Panc1 (cell line): ENCODE measurements at regions not wholly inside any gene's neighbourhood (a gene's known extent, or its start where the extent isn't known, plus 50 kb on each side); places are given as distances from the start of the nearest gene placed in this dataset.

ENCODE experiments used
- ATAC-seq: fragments of 200-7000 bp; cut with Tn5 transposase; 2 replicates; pipeline ENCODE4 v1.9.1; 2020; ENCODE audit warnings: mild to moderate bottlenecking, moderate library complexity
- BruUV-seq: library from RNA; stranded (reverse); fragments of 400-500 nt; replicated peaks from 2 replicates; lab custom pipeline; 2021; lab: Mats Ljungman, UMichigan
- CTCF ChIA-PET: fragments of 300-600 bp; sonication (Branson Sonifier 250); formaldehyde crosslinking; loops from one replicate; lab custom pipeline; 2022; ENCODE audit warnings: antibody characterized with exemption; lab: Charles Lee
- POLR2A ChIA-PET: fragments of 300-600 bp; sonication (Branson Sonifier 250); formaldehyde crosslinking; loops from one replicate; lab custom pipeline; 2022; ENCODE audit warnings: antibody characterized with exemption; lab: Charles Lee
- DNase-seq: peaks from one replicate; pipeline ENCODE4 v3.0.0-alpha.2; 2010; ENCODE audit warnings: low read depth, low spot score
- H3K27ac ChIP-seq: 2 replicates; pipeline ENCODE4 v1.5.1; 2011; ENCODE audit warnings: mild to moderate bottlenecking, low read length, inconsistent platforms
- H3K27me3 ChIP-seq: fragments of 200-500 bp; sonication (Bioruptor generic); 2 replicates; pipeline ENCODE4 v1.6.0; 2014; ENCODE audit warnings: low read length, inconsistent platforms; ENCODE audit not compliant: control insufficient read depth, insufficient read depth
- H3K36me3 ChIP-seq: fragments of 200-500 bp; sonication (Bioruptor generic); 2 replicates; pipeline ENCODE4 v1.5.1; 2014; ENCODE audit warnings: inconsistent platforms, mild to moderate bottlenecking, low read length, moderate library complexity; ENCODE audit not compliant: control insufficient read depth, insufficient read depth
- H3K4me1 ChIP-seq: 2 replicates; pipeline ENCODE4 v1.5.1; 2011; ENCODE audit warnings: inconsistent platforms, mild to moderate bottlenecking, low read length, moderate library complexity; ENCODE audit not compliant: control insufficient read depth, insufficient read depth
- H3K4me3 ChIP-seq, 2 experiments: 2 replicates each; pipeline ENCODE4 v1.5.1; 2011 to 2012; ENCODE audit warnings: low read depth in 2 of 2, low read length in 2 of 2, mild to moderate bottlenecking in 2 of 2, inconsistent platforms in 1 of 2, moderate library complexity in 1 of 2
- H3K9me3 ChIP-seq: fragments of 200-500 bp; sonication (Bioruptor generic); 2 replicates; pipeline ENCODE4 v1.5.1; 2014; ENCODE audit warnings: low read depth, mild to moderate bottlenecking, inconsistent platforms, low read length, moderate library complexity; ENCODE audit not compliant: control insufficient read depth, insufficient read depth
- CTCF ChIP-seq: fragments of 450-650 bp; IDR thresholded peaks from 2 replicates; pipeline ENCODE4 v1.5.1; 2017; ENCODE audit warnings: mild to moderate bottlenecking
- POLR2AphosphoS5 ChIP-seq: IDR thresholded peaks from 2 replicates; pipeline ENCODE4 v1.6.1; 2012; ENCODE audit warnings: mild to moderate bottlenecking, low read depth, low read length, moderate library complexity
- REST ChIP-seq, 2 experiments: IDR thresholded peaks; 2 replicates each; pipeline ENCODE4 v1.6.1; 2011 to 2012; ENCODE audit warnings: low read depth in 2 of 2, control low read depth in 1 of 2, low read length in 1 of 2, mild to moderate bottlenecking in 1 of 2, moderate library complexity in 1 of 2; ENCODE audit not compliant: insufficient read depth in 1 of 2
- SIN3A ChIP-seq: IDR thresholded peaks from 2 replicates; pipeline ENCODE4 v1.6.1; 2012; ENCODE audit warnings: low read depth, mild to moderate bottlenecking, low read length, moderate library complexity, borderline replicate concordance; ENCODE audit not compliant: insufficient read depth
- TCF7L2 ChIP-seq: IDR thresholded peaks from 2 replicates; pipeline ENCODE4 v1.6.1; 2011; ENCODE audit warnings: mild to moderate bottlenecking, low read depth, low read length, inconsistent platforms
- in situ Hi-C: cut with HindIII; loops from 2 replicates; pipeline ENCODE4 v1.10.0; 2016; ENCODE audit warnings: low sequenced_read_pairs, low pct_unique_long_range_greater_than_20kb
- intact Hi-C: fragments of 100-400 bp; cut with micrococcal nuclease; formaldehyde crosslinking; loops from one replicate; pipeline ENCODE4 v1.10.0; 2022; ENCODE audit not compliant: unreplicated experiment

- no peaks in the 10 kb centered on the region for H3K4me1 ChIP-seq
- no peaks in the 10 kb centered on the region for H3K36me3 ChIP-seq
- DNase-seq: no peak
- H3K27ac ChIP-seq: no peak overlapping the region
- intact Hi-C loops (no loop called here), in situ Hi-C loops (no loop called here)
- ATAC-seq: no peak
- ChIA-PET CTCF (no interaction called here), POLR2A (no interaction called here)
- no TSS peak for BruUV-seq
- TF ChIP-seq POLR2AphosphoS5 (no peak), CTCF (no peak), TCF7L2 (no peak), REST (IDR thresholded peaks at IDR 0.05; ENCODE audit: insufficient read depth in 1 of 2, low read depth in 2 of 2, low read length in 1 of 2) (no peak), SIN3A (no peak)
- no peaks in the 10 kb centered on the region for H3K9me3 ChIP-seq
- H3K27me3 ChIP-seq: peaks cover 2% of the 10 kb centered on the region
- no peak overlapping the region for H3K4me3 ChIP-seq
Observed at GRCh38 chr1:30613188-30613587, 110.2 kb downstream of the MATN1 start.

- TF ChIP-seq POLR2AphosphoS5 (no peak), REST (IDR thresholded peaks at IDR 0.05; ENCODE audit: insufficient read depth in 1 of 2, low read depth in 2 of 2, low read length in 1 of 2) (no peak), SIN3A (no peak), CTCF (no peak), TCF7L2 (no peak)
- DNase-seq (no peak), ATAC-seq (no peak)
- Histone ChIP-seq H3K4me3 (no peak overlapping the region), H3K36me3 (no peaks in the 10 kb centered on the region), H3K27me3 (peaks cover 2% of the 10 kb centered on the region), H3K4me1 (no peaks in the 10 kb centered on the region), H3K9me3 (no peaks in the 10 kb centered on the region), H3K27ac (no peak overlapping the region)
- POLR2A ChIA-PET: no interaction called here
- CTCF ChIA-PET: no interaction called here
- in situ Hi-C loops (no loop called here), intact Hi-C loops (no loop called here)
- BruUV-seq: no TSS peak
Observed at GRCh38 chr1:30612536-30613065, 110.8 kb downstream of the MATN1 start.
